SK-N-MC (cell line): ENCODE measurements at regions not wholly inside any gene's neighbourhood (a gene's known extent, or its start where the extent isn't known, plus 50 kb on each side); places are given as distances from the start of the nearest gene placed in this dataset.

Experiments used
- DNase-seq: peaks from one replicate; pipeline ENCODE4 v3.0.0-alpha.2; 2011; ENCODE audit warnings: low read depth, low spot score
- H3K27ac ChIP-seq: fragments of 200-600 bp; sonication (generic); 2 replicates; pipeline ENCODE4 v1.5.1; 2016; ENCODE audit warnings: mixed run types
- H3K36me3 ChIP-seq: fragments of 200-600 bp; sonication (generic); 2 replicates; pipeline ENCODE4 v1.6.1; 2017; ENCODE audit warnings: antibody characterized with exemption, low read length, mixed read lengths; ENCODE audit not compliant: insufficient read depth
- H3K4me3 ChIP-seq: fragments of 200-600 bp; sonication (generic); 2 replicates; pipeline ENCODE4 v1.5.1; 2016
- H3K9ac ChIP-seq: fragments of 200-600 bp; sonication (generic); 2 replicates; pipeline ENCODE4 v1.8.0; 2017; ENCODE audit warnings: mixed run types, mixed read lengths; ENCODE audit not compliant: insufficient read length
- H3K9me3 ChIP-seq: fragments of 200-600 bp; sonication (generic); 2 replicates; pipeline ENCODE4 v1.6.1; 2017; ENCODE audit warnings: low read depth, mild to moderate bottlenecking, antibody characterized with exemption, low read length, moderate library complexity, mixed read lengths
- EZH2 ChIP-seq: fragments of 200-600 bp; sonication (generic); IDR thresholded peaks from one replicate; pipeline ENCODE4 v1.6.1; 2017; ENCODE audit warnings: antibody characterized with exemption
- FOXP2 ChIP-seq: optimal IDR thresholded peaks from 2 replicates; pipeline ENCODE3; 2011; ENCODE audit warnings: mild to moderate bottlenecking, moderate library complexity; ENCODE audit not compliant: insufficient read depth; ENCODE audit errors: extremely low read length, control extremely low read depth
- POLR2AphosphoS5 ChIP-seq: IDR thresholded peaks from 2 replicates; pipeline ENCODE4 v1.6.1; 2012; ENCODE audit warnings: mild to moderate bottlenecking, low read depth, low read length, borderline replicate concordance

DNA sequence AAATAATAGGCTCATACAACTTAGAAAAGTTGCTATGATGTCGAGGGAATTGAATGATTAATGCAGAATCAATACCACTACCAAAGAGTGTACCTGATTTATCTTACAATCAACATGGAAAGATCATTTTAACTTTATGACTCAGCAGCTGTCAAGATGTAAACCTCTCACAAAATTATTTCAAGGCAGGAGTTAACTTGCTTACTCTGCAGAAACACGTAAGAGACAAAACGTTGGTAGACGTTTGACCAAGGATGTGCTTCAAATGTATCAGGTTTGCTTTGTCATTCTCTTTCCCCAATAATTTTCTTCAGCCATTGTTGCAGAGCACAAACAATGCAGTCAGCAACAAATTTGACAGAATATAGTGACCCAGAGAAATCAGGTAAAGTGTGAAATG, 415.8 kb upstream of the KIF2B start:
- H3K9ac ChIP-seq, result no peak overlapping the region
- no peak overlapping the region for H3K27ac ChIP-seq
- DNase-seq, result no peak
- no peak overlapping the region for H3K4me3 ChIP-seq
- no peak for TF ChIP-seq FOXP2
- no peak for TF ChIP-seq EZH2
- no peak for TF ChIP-seq POLR2AphosphoS5
- H3K36me3 ChIP-seq, result no peaks in the 10 kb centered on the region
- no peaks in the 10 kb centered on the region for H3K9me3 ChIP-seq

DNA sequence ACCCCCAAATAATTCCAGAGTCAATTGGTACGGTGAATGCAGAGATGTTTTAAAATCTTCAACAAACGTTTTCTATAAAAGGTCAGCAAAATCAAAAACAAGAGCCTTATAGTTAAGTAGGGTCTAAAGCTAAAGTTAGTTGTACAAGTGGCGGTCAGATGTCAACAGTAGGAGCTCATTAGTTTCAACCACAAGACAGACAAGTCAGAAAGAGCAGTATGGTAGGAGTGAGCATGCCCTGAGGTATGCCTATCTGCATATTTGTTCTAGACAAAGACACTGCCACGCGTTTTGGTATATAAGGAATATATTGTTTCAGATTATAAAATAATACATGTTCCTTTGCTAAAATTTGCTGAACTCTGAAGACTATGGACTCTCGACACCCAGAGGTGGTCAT, 431.5 kb upstream of the KIF2B start:
- TF ChIP-seq FOXP2, result no peak
- no peak for TF ChIP-seq POLR2AphosphoS5
- no peak for TF ChIP-seq EZH2
- Histone ChIP-seq H3K36me3 (no peaks in the 10 kb centered on the region), H3K9me3 (no peaks in the 10 kb centered on the region), H3K4me3 (no peak overlapping the region), H3K9ac (no peak overlapping the region), H3K27ac (no peak overlapping the region)
- DNase-seq, result no peak

DNA sequence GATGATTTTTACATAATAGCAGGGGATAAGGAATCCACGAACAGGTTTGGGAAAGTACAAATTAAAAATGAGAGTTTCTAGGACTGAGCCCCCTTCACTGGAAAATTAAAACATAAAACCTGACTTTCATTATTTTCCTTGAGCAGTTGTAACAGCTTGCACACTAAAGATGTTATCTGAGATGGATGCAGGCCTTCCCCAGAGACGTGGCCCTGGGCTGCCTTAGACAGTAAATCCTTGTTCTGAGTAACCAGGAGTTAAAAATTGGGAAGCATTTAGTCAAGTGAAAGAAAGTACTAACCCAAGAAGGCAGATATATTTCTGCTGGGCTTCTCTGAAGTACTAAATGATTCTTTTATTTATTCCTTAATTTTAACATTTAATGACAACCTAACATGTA, 432.2 kb upstream of the KIF2B start:
- Histone ChIP-seq H3K36me3 (no peaks in the 10 kb centered on the region), H3K27ac (no peak overlapping the region), H3K4me3 (no peak overlapping the region), H3K9me3 (no peaks in the 10 kb centered on the region), H3K9ac (no peak overlapping the region)
- no peak for TF ChIP-seq FOXP2
- TF ChIP-seq POLR2AphosphoS5, result no peak
- no peak for DNase-seq

DNA sequence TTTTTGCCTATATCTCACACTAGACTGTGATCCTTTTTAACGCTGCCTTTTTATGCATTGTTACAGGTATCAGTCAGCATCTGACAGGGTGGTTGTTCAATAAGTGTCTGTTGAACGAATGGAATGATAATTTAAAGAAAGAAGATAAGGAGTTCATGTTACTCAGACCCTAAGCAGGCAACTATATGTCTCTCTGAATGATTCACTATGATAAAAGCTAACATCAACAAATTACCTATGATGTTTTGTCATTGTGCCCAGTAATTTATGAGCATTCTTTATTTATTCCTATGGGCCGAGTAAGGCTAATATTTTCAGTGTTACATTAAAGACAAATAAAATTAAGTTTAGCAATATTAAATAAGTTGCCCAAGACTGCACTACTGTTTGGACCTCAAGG, 435.0 kb upstream of the KIF2B start:
- TF ChIP-seq POLR2AphosphoS5, result no peak
- TF ChIP-seq EZH2, result no peak
- TF ChIP-seq FOXP2, result no peak
- Histone ChIP-seq H3K36me3 (no peaks in the 10 kb centered on the region), H3K27ac (no peak overlapping the region), H3K9me3 (no peaks in the 10 kb centered on the region), H3K9ac (no peak overlapping the region), H3K4me3 (no peak overlapping the region)
- no peak for DNase-seq

DNA sequence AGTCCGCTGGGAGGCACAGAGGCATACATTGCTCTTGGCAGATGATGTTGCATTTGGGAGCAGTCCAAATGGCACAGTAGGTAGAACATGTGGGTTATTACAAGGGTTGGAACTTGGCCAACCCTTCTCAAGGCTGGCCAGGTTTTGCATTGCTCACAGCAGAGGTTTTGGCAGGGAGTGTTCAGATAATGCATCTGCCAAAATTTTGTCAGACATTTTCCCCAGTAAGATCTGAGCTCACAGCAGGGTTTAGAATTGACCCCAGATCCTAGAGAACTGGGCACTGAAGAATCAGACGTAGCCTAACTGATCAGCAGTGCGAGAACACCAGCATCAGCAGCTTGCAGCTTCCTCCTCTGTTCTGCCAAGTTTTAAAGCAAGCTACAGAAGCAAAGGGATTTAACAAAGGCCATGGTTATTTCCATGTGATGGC, 468.8 kb upstream of the KIF2B start:
- Histone ChIP-seq H3K27ac (no peak overlapping the region), H3K4me3 (no peak overlapping the region), H3K9me3 (no peaks in the 10 kb centered on the region), H3K9ac (no peak overlapping the region), H3K36me3 (no peaks in the 10 kb centered on the region)
- TF ChIP-seq POLR2AphosphoS5 (no peak), EZH2 (no peak), FOXP2 (no peak)
- no peak for DNase-seq

DNA sequence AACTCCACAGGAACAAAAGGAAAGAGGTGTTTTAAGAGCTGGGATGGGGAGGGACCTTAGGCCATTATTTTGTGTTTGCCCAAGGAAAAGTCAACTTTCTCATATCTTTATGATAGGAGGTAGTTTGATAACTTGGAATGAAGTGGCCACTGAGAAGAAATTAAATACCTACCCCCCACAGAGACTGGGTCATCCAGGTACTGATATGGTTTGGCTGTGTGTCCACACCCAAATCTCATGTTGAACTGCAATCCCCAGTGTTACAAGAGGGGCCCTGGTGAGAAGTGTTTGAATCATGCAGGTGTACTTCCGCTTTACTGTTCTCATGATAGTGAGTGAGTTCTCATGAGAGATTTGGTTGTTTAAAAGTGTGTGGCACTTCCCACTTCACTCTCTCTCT, 477.9 kb upstream of the KIF2B start:
- Histone ChIP-seq H3K36me3 (no peaks in the 10 kb centered on the region), H3K4me3 (no peak overlapping the region), H3K9ac (no peak overlapping the region), H3K27ac (no peak overlapping the region), H3K9me3 (no peaks in the 10 kb centered on the region)
- no peak for DNase-seq
- TF ChIP-seq POLR2AphosphoS5 (no peak), EZH2 (no peak), FOXP2 (no peak)

DNA sequence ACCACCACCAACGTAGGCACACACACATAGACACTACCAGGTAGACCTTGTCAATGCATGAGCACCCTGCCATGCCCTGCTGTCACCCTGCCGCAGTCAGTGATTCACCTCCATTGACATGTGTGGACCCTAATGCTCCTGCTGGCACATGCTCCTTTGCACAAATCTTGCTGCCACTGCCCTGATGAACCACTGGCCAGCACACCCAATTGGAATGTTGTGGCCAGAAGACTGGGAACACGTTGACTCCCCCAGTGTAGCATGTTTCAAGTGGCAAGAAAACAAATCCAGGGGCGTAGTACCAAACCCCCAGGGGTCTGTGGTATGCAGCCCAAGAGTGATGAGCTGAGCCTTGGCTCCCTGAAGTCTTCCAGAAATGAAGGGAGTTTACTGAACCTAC, 486.4 kb upstream of the KIF2B start:
- no peaks in the 10 kb centered on the region for H3K9me3 ChIP-seq
- H3K9ac ChIP-seq, result no peak overlapping the region
- no peak overlapping the region for H3K27ac ChIP-seq
- H3K36me3 ChIP-seq, result no peaks in the 10 kb centered on the region
- TF ChIP-seq FOXP2 (no peak), POLR2AphosphoS5 (no peak), EZH2 (no peak)
- DNase-seq, result no peak
- H3K4me3 ChIP-seq, result no peak overlapping the region

DNA sequence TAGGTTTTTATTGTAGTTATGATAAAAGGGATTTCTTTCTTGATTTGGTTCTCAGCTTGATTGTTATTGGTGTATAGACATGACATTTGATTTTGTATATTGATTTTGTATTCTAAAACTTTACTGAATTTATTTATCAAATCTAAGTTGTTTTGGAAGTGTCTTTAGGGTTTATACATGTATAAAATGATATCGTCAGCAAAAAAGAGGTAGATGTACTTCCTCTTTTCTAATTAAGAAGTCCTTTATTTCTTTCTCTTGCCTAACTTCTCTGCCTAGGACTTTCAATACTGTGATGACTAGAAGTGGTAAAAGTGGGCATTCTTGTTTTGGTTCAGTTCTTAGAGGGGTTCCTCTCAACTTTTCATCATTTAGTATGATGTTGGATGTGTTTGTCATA, 487.3 kb upstream of the KIF2B start:
- H3K4me3 ChIP-seq, result no peak overlapping the region
- H3K9ac ChIP-seq, result no peak overlapping the region
- no peaks in the 10 kb centered on the region for H3K36me3 ChIP-seq
- no peaks in the 10 kb centered on the region for H3K9me3 ChIP-seq
- no peak for TF ChIP-seq EZH2
- TF ChIP-seq FOXP2, result no peak
- no peak overlapping the region for H3K27ac ChIP-seq
- DNase-seq, result no peak

DNA sequence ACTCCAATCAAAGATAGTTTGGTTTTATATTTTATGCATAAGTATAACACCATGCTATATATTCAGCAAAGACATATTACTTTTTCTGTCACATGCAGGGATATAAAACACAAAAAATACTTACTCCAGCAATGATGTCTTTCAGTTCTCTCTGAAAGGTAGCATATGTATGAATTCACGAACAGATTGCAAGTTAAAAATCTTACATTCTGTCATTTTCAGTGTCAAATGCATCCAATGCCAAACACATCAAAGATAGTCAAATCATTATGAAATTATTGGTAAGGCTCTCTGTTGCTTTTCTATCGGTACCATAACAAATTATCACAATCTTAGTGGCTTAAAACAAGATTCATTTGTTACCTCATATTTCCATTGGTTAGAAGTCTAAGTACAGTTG, 492.0 kb upstream of the KIF2B start:
- H3K9me3 ChIP-seq, result no peaks in the 10 kb centered on the region
- TF ChIP-seq POLR2AphosphoS5 (no peak), FOXP2 (no peak), EZH2 (no peak)
- H3K9ac ChIP-seq, result no peak overlapping the region
- DNase-seq, result no peak
- H3K36me3 ChIP-seq, result no peaks in the 10 kb centered on the region
- no peak overlapping the region for H3K27ac ChIP-seq
- no peak overlapping the region for H3K4me3 ChIP-seq
